ENCODE measurements at regions not wholly inside any gene's neighbourhood (a gene's known extent, or its start where the extent isn't known, plus 50 kb on each side); places are given as distances from the start of the nearest gene placed in this dataset.

GRCh38 chr12:67832155-67832554 is 157.1 kb upstream of the IFNG-AS1 start:
- TF ChIP-seq CTCF (IDR thresholded peaks at IDR 0.05; ENCODE audit: unreplicated experiment) = no peak
- peaks cover 3% of the 10 kb centered on the region for H3K9me3 Mint-ChIP-seq (ENCODE audit: unreplicated experiment)
- no TSS peak for BruUV-seq (replicated peaks)
- no peak overlapping the region for H3K4me3 Mint-ChIP-seq (ENCODE audit: unreplicated experiment)
- no peak overlapping the region for H3K27ac Mint-ChIP-seq (ENCODE audit: low read depth, unreplicated experiment)
- H3K36me3 Mint-ChIP-seq (ENCODE audit: insufficient read depth, unreplicated experiment) = no peaks in the 10 kb centered on the region
- no peaks in the 10 kb centered on the region for H3K27me3 Mint-ChIP-seq (ENCODE audit: insufficient read depth, unreplicated experiment)
- CTCF ChIA-PET = no interaction called here
- peaks cover 13% of the 10 kb centered on the region for H3K4me1 Mint-ChIP-seq (ENCODE audit: insufficient read depth, unreplicated experiment)
- no peak for DNase-seq (ENCODE audit: unreplicated experiment)
- intact Hi-C loops (cut with micrococcal nuclease) = no loop called here
- POLR2A ChIA-PET = no interaction called here

GRCh38 chr12:67833602-67834001 is 155.6 kb upstream of the IFNG-AS1 start:
- intact Hi-C loops (cut with micrococcal nuclease) = no loop called here
- POLR2A ChIA-PET = no interaction called here
- no peaks in the 10 kb centered on the region for H3K4me1 Mint-ChIP-seq (ENCODE audit: insufficient read depth, unreplicated experiment)
- CTCF ChIA-PET = no interaction called here
- no peak overlapping the region for H3K4me3 Mint-ChIP-seq (ENCODE audit: unreplicated experiment)
- peaks cover 11% of the 10 kb centered on the region for H3K9me3 Mint-ChIP-seq (ENCODE audit: unreplicated experiment)
- no peaks in the 10 kb centered on the region for H3K36me3 Mint-ChIP-seq (ENCODE audit: insufficient read depth, unreplicated experiment)
- no peak for DNase-seq (ENCODE audit: unreplicated experiment)
- no peaks in the 10 kb centered on the region for H3K27me3 Mint-ChIP-seq (ENCODE audit: insufficient read depth, unreplicated experiment)
- no peak for TF ChIP-seq CTCF (IDR thresholded peaks at IDR 0.05; ENCODE audit: unreplicated experiment)
- BruUV-seq (replicated peaks) = no TSS peak
- no peak overlapping the region for H3K27ac Mint-ChIP-seq (ENCODE audit: low read depth, unreplicated experiment)

- peaks cover 11% of the 10 kb centered on the region for H3K9me3 Mint-ChIP-seq (ENCODE audit: unreplicated experiment)
- no peaks in the 10 kb centered on the region for H3K4me1 Mint-ChIP-seq (ENCODE audit: insufficient read depth, unreplicated experiment)
- no peak overlapping the region for H3K27ac Mint-ChIP-seq (ENCODE audit: low read depth, unreplicated experiment)
- no peak overlapping the region for H3K4me3 Mint-ChIP-seq (ENCODE audit: unreplicated experiment)
- intact Hi-C loops (cut with micrococcal nuclease) = no loop called here
- DNase-seq (ENCODE audit: unreplicated experiment) = no peak
- no peak for TF ChIP-seq CTCF (IDR thresholded peaks at IDR 0.05; ENCODE audit: unreplicated experiment)
- CTCF ChIA-PET = no interaction called here
- no peaks in the 10 kb centered on the region for H3K36me3 Mint-ChIP-seq (ENCODE audit: insufficient read depth, unreplicated experiment)
- POLR2A ChIA-PET = no interaction called here
- no TSS peak for BruUV-seq (replicated peaks)
- H3K27me3 Mint-ChIP-seq (ENCODE audit: insufficient read depth, unreplicated experiment) = no peaks in the 10 kb centered on the region
Measured at GRCh38 chr12:67837876-67838275, 151.4 kb upstream of the IFNG-AS1 start.

GRCh38 chr12:67842124-67842523 is 147.1 kb upstream of the IFNG-AS1 start:
- Mint-ChIP-seq H3K27ac (ENCODE audit: low read depth, unreplicated experiment) (no peak overlapping the region), H3K27me3 (ENCODE audit: insufficient read depth, unreplicated experiment) (no peaks in the 10 kb centered on the region), H3K36me3 (ENCODE audit: insufficient read depth, unreplicated experiment) (peaks cover 6% of the 10 kb centered on the region), H3K9me3 (ENCODE audit: unreplicated experiment) (peaks cover 13% of the 10 kb centered on the region), H3K4me3 (ENCODE audit: unreplicated experiment) (no peak overlapping the region), H3K4me1 (ENCODE audit: insufficient read depth, unreplicated experiment) (no peaks in the 10 kb centered on the region)
- TF ChIP-seq CTCF (IDR thresholded peaks at IDR 0.05; ENCODE audit: unreplicated experiment) = no peak
- POLR2A ChIA-PET = no interaction called here
- intact Hi-C loops (cut with micrococcal nuclease) = no loop called here
- no peak for DNase-seq (ENCODE audit: unreplicated experiment)
- CTCF ChIA-PET = no interaction called here
- BruUV-seq (replicated peaks) = no TSS peak
